ENCODE measurements at regions not wholly inside any gene's neighbourhood (a gene's known extent, or its start where the extent isn't known, plus 50 kb on each side); places are given as distances from the start of the nearest gene placed in this dataset.

DNA sequence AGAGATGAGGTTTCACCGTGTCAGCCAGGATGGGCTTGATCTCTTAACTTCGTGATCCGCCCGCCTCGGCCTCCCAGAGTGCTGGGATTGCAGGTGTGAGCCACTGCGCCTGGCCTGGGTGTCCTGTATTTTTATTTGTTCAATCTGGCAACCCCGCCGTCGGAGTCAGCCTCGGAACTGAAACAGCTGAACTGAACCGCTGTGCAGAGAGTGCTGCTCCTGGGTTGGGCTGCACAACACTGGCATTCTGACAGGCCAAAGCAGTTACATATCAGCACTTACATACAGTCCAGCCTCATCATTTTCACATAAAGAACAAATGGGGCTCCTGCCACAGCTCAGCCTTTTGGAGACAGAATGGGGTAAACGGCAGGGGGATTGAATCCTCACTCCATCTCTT is 185.6 kb downstream of the C9orf50 start:
- Histone ChIP-seq H3K18ac (ENCODE audit: low read depth in 1 of 2, low read length in 2 of 2) (no peak overlapping the region), H3K9ac (ENCODE audit: low read length) (no peak overlapping the region), H3K79me1 (replicated peaks; ENCODE audit: low read length, poor library complexity, severe bottlenecking) (no peaks in the 10 kb centered on the region), H4K91ac (ENCODE audit: low read length) (no peak overlapping the region), H2BK12ac (ENCODE audit: low read length in 2 of 2) (no peak overlapping the region), H4K8ac (ENCODE audit: low read length) (no peak overlapping the region), H3K4me3 (ENCODE audit: insufficient read depth in 1 of 2, low read depth in 1 of 2, low read length in 2 of 2) (no peak overlapping the region), H3K9me3 (ENCODE audit: control insufficient read depth, low read length) (no peaks in the 10 kb centered on the region), H3K4me1 (ENCODE audit: control insufficient read depth, insufficient read depth, low read depth, low read length) (peaks cover 25% of the 10 kb centered on the region), H3K27ac (ENCODE audit: low read length, poor library complexity, severe bottlenecking) (no peak overlapping the region), H2BK15ac (ENCODE audit: low read depth, poor library complexity, severe bottlenecking) (no peak overlapping the region), H2BK120ac (ENCODE audit: low read depth, low read length) (no peak overlapping the region), H2AK5ac (ENCODE audit: low read length, severe bottlenecking) (no peak overlapping the region), H2BK5ac (ENCODE audit: low read depth, low read length, poor library complexity, severe bottlenecking) (no peak overlapping the region), H2AFZ (ENCODE audit: low read depth, low read length) (no peak overlapping the region), H3K14ac (ENCODE audit: low read length in 2 of 2) (no peak overlapping the region), H3K23ac (ENCODE audit: low read length in 2 of 2) (no peak overlapping the region), H3K36me3 (ENCODE audit: control insufficient read depth in 1 of 2, insufficient read depth in 2 of 2, low read depth in 1 of 2, low read length in 2 of 2) (no peaks in the 10 kb centered on the region), H3K27me3 (ENCODE audit: control insufficient read depth in 1 of 2, insufficient read depth in 1 of 2, low read length in 2 of 2) (peaks cover 17 to 24% of the 10 kb centered on the region in 2 experiments), H3K4me2 (ENCODE audit: low read length, poor library complexity, severe bottlenecking) (no peak overlapping the region), H3K4ac (ENCODE audit: low read depth in 1 of 2, low read length in 2 of 2) (no peak overlapping the region)
- no peak for DNase-seq
- 82% methylated on average over 12 of the region's 12 CpGs for WGBS

DNA sequence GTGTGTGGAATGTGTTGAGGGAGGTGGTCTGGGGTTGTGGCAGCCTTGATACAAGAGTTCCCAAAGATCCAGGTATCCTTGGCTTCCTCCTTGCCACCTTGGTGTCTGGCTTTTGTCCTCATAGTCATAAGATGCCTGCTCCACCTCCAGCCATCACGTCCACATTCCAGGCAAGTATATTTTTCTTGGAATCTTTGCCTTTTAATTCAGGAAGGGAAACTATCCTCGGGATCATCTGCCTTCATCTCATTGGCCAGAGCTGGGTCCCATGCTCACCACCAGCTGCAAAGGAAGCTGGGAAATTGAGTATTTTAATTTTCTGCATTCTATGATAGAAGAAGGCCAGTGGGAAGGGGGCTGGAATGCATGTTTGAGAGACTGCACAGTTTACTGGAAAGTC is 186.7 kb downstream of the C9orf50 start:
- Histone ChIP-seq H3K36me3 (ENCODE audit: control insufficient read depth in 1 of 2, insufficient read depth in 2 of 2, low read depth in 1 of 2, low read length in 2 of 2) (no peaks in the 10 kb centered on the region), H3K4me3 (ENCODE audit: insufficient read depth in 1 of 2, low read depth in 1 of 2, low read length in 2 of 2) (no peak overlapping the region)

DNA sequence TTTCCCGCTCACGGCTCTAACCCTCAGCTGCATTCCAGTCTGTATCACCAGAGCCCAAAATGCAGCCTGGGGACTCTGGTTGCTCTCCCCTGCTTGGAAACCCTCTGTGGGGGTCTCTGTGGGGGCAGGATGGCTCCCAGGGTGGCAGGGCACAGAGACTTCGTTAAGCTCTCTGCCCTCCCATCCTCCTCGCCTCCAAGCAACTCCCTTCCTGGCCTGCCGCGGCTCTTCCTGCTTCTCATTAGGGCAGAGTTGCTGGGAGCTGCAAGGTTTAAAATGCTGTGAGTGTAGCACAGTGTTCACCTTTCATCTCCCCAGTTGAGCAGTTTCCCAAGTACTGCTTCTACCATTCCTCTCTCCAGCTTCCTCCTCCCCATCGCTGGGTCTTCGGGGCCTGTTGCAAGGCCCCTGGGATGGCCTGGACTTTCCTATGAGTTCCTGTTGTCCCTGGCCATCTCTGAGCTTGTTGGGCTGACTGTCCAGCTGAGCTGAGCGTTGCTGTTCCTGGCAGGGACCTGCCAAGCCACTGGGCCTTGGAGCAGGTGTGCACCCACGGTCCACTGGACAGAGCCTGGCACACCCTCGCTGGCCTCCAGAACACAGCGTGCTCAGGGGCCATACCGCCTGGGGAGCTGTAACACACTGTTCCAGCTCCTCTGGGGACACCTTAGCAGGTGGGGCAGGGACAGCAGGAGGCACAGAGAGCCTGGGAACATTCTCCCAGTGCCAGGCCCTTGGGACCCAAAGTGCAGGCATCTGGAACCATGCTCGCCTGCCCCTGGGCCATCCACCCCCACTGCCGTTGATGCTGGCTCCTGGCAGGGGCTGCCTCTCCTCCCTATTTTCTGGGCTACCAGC is 188.4 kb downstream of the C9orf50 start:
- H3K4me2 ChIP-seq (ENCODE audit: low read length, poor library complexity, severe bottlenecking): no peak overlapping the region
- H3K36me3 ChIP-seq (ENCODE audit: control insufficient read depth in 1 of 2, insufficient read depth in 2 of 2, low read depth in 1 of 2, low read length in 2 of 2): no peaks in the 10 kb centered on the region
- no peak overlapping the region for H3K27ac ChIP-seq (ENCODE audit: low read length, poor library complexity, severe bottlenecking)
- DNase-seq: no peak
- no peaks in the 10 kb centered on the region for H3K9me3 ChIP-seq (ENCODE audit: control insufficient read depth, low read length)
- H3K18ac ChIP-seq (ENCODE audit: low read depth in 1 of 2, low read length in 2 of 2): peak overlapping the region in 1 of 2 experiments; percentile 33
- no peak overlapping the region for H3K23ac ChIP-seq (ENCODE audit: low read length in 2 of 2)
- H2BK12ac ChIP-seq (ENCODE audit: low read length in 2 of 2): peak overlapping the region in 1 of 2 experiments; percentile 46
- peak overlapping the region; percentile 55 for H4K8ac ChIP-seq (ENCODE audit: low read length)
- H3K79me1 ChIP-seq (replicated peaks; ENCODE audit: low read length, poor library complexity, severe bottlenecking): no peaks in the 10 kb centered on the region
- H3K27me3 ChIP-seq (ENCODE audit: control insufficient read depth in 1 of 2, insufficient read depth in 1 of 2, low read length in 2 of 2): peaks cover 6 to 19% of the 10 kb centered on the region in 2 experiments
- peak overlapping the region; percentile 1 for H2BK120ac ChIP-seq (ENCODE audit: low read depth, low read length)
- peak overlapping the region in 1 of 2 experiments; percentile 1 for H3K14ac ChIP-seq (ENCODE audit: low read length in 2 of 2)
- peaks cover 20% of the 10 kb centered on the region for H3K4me1 ChIP-seq (ENCODE audit: control insufficient read depth, insufficient read depth, low read depth, low read length)
- H3K4ac ChIP-seq (ENCODE audit: low read depth in 1 of 2, low read length in 2 of 2): peak overlapping the region in 1 of 2 experiments; percentile 70
- H2AFZ ChIP-seq (ENCODE audit: low read depth, low read length): no peak overlapping the region
- H3K9ac ChIP-seq (ENCODE audit: low read length): no peak overlapping the region
- 55% methylated on average over 15 of the region's 15 CpGs for WGBS
- no peak overlapping the region for H2BK15ac ChIP-seq (ENCODE audit: low read depth, poor library complexity, severe bottlenecking)
- peak overlapping the region; percentile 62 for H4K91ac ChIP-seq (ENCODE audit: low read length)
- no peak overlapping the region for H2BK5ac ChIP-seq (ENCODE audit: low read depth, low read length, poor library complexity, severe bottlenecking)
- no peak overlapping the region for H2AK5ac ChIP-seq (ENCODE audit: low read length, severe bottlenecking)
- no peak overlapping the region for H3K4me3 ChIP-seq (ENCODE audit: insufficient read depth in 1 of 2, low read depth in 1 of 2, low read length in 2 of 2)

More for the DNA sequence above, 186.7 kb downstream of the C9orf50 start:
- no peak overlapping the region for H3K14ac ChIP-seq (ENCODE audit: low read length in 2 of 2)
- H2BK5ac ChIP-seq (ENCODE audit: low read depth, low read length, poor library complexity, severe bottlenecking): no peak overlapping the region
- H4K8ac ChIP-seq (ENCODE audit: low read length): no peak overlapping the region
- no peak overlapping the region for H3K18ac ChIP-seq (ENCODE audit: low read depth in 1 of 2, low read length in 2 of 2)
- no peaks in the 10 kb centered on the region for H3K79me1 ChIP-seq (replicated peaks; ENCODE audit: low read length, poor library complexity, severe bottlenecking)
- H3K4ac ChIP-seq (ENCODE audit: low read depth in 1 of 2, low read length in 2 of 2): no peak overlapping the region
- H3K27ac ChIP-seq (ENCODE audit: low read length, poor library complexity, severe bottlenecking): no peak overlapping the region
- 71% methylated on average over 2 of the region's 2 CpGs for WGBS
- DNase-seq: no peak
- H2AK5ac ChIP-seq (ENCODE audit: low read length, severe bottlenecking): no peak overlapping the region
- H3K4me1 ChIP-seq (ENCODE audit: control insufficient read depth, insufficient read depth, low read depth, low read length): peaks cover 25% of the 10 kb centered on the region
- H3K9me3 ChIP-seq (ENCODE audit: control insufficient read depth, low read length): no peaks in the 10 kb centered on the region
- H3K9ac ChIP-seq (ENCODE audit: low read length): no peak overlapping the region
- no peak overlapping the region for H2BK12ac ChIP-seq (ENCODE audit: low read length in 2 of 2)
- H3K23ac ChIP-seq (ENCODE audit: low read length in 2 of 2): no peak overlapping the region
- no peak overlapping the region for H4K91ac ChIP-seq (ENCODE audit: low read length)
- no peak overlapping the region for H3K4me2 ChIP-seq (ENCODE audit: low read length, poor library complexity, severe bottlenecking)
- H2BK120ac ChIP-seq (ENCODE audit: low read depth, low read length): no peak overlapping the region
- peaks cover 17 to 28% of the 10 kb centered on the region in 2 experiments for H3K27me3 ChIP-seq (ENCODE audit: control insufficient read depth in 1 of 2, insufficient read depth in 1 of 2, low read length in 2 of 2)
- no peak overlapping the region for H2BK15ac ChIP-seq (ENCODE audit: low read depth, poor library complexity, severe bottlenecking)
- no peak overlapping the region for H2AFZ ChIP-seq (ENCODE audit: low read depth, low read length)

DNA sequence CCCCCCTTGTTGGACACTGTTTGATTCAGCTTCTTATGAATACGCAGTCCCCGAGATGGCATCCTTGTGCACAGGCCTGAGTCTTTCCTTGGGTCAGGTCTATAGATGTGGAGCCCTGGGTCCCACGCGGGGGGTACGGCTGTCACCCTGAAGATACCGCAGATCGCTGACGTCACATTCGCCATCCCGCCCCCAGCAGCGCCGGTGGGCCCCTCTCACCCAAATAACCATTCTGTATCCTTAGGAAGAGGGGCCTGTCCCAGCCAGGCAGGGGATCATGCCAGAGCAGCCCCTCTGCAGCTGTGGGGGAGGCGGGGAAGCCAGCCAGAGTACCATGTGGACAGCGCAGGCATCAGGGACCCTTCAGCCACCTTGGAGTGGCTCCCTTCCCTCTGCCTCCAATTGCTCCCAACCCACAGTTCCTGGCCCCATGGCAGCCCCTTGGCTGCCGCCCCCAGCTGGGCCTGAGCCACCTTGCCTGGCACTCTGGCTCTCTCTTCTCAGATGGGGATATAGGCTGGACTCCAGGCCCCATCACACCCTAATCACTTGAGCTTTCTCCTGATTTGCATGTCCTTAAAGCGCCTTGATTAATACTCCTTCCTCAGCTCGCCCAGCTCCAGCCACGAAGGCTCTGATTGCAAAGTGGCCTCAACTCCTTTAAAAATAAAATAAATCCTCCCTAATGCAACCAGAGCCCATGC is 189.8 kb downstream of the C9orf50 start:
- H3K14ac ChIP-seq (ENCODE audit: low read length in 2 of 2): peak overlapping the region in 1 of 2 experiments; percentile 18
- H3K18ac ChIP-seq (ENCODE audit: low read depth in 1 of 2, low read length in 2 of 2): no peak overlapping the region
- peaks cover 13% of the 10 kb centered on the region for H3K4me1 ChIP-seq (ENCODE audit: control insufficient read depth, insufficient read depth, low read depth, low read length)
- no peak overlapping the region for H2BK5ac ChIP-seq (ENCODE audit: low read depth, low read length, poor library complexity, severe bottlenecking)
- peak overlapping the region; percentile 57 for H4K91ac ChIP-seq (ENCODE audit: low read length)
- H3K4me3 ChIP-seq (ENCODE audit: insufficient read depth in 1 of 2, low read depth in 1 of 2, low read length in 2 of 2): no peak overlapping the region
- H3K4me2 ChIP-seq (ENCODE audit: low read length, poor library complexity, severe bottlenecking): no peak overlapping the region
- no peak overlapping the region for H4K8ac ChIP-seq (ENCODE audit: low read length)
- H2AK5ac ChIP-seq (ENCODE audit: low read length, severe bottlenecking): no peak overlapping the region
- H2BK12ac ChIP-seq (ENCODE audit: low read length in 2 of 2): no peak overlapping the region
- H3K36me3 ChIP-seq (ENCODE audit: control insufficient read depth in 1 of 2, insufficient read depth in 2 of 2, low read depth in 1 of 2, low read length in 2 of 2): no peaks in the 10 kb centered on the region
- no peak overlapping the region for H2BK120ac ChIP-seq (ENCODE audit: low read depth, low read length)
- H3K9ac ChIP-seq (ENCODE audit: low read length): no peak overlapping the region
- 88% methylated on average over 18 of the region's 18 CpGs for WGBS
- no peak overlapping the region for H2AFZ ChIP-seq (ENCODE audit: low read depth, low read length)
- no peaks in the 10 kb centered on the region for H3K79me1 ChIP-seq (replicated peaks; ENCODE audit: low read length, poor library complexity, severe bottlenecking)
- no peaks in the 10 kb centered on the region for H3K9me3 ChIP-seq (ENCODE audit: control insufficient read depth, low read length)
- H3K27me3 ChIP-seq (ENCODE audit: control insufficient read depth in 1 of 2, insufficient read depth in 1 of 2, low read length in 2 of 2): peaks cover 0 to 10% of the 10 kb centered on the region in 2 experiments
- no peak overlapping the region for H3K27ac ChIP-seq (ENCODE audit: low read length, poor library complexity, severe bottlenecking)
- H3K23ac ChIP-seq (ENCODE audit: low read length in 2 of 2): no peak overlapping the region
- no peak for DNase-seq
- H2BK15ac ChIP-seq (ENCODE audit: low read depth, poor library complexity, severe bottlenecking): peak overlapping the region; percentile 19
- no peak overlapping the region for H3K4ac ChIP-seq (ENCODE audit: low read depth in 1 of 2, low read length in 2 of 2)

Measured in mesenchymal stem cell (in vitro differentiated cells and primary cell).